OCI-LY3 (cell line): ENCODE measurements at regions not wholly inside any gene's neighbourhood (a gene's known extent, or its start where the extent isn't known, plus 50 kb on each side); places are given as distances from the start of the nearest gene placed in this dataset.

Experiments
- EZH2phosphoT487 ChIP-seq: fragments of 200-600 bp; shearing (Covaris generic); IDR thresholded peaks from 2 replicates; pipeline ENCODE4 v1.6.1; 2018; ENCODE audit warnings: antibody characterized with exemption, mixed run types, low read depth
- TF ChIP-seq, protein P1 (sequence below): fragments of 200-600, 300-600 bp; sonication (generic); IDR thresholded peaks from 2 replicates; pipeline ENCODE4 v1.5.1; 2014; ENCODE audit warnings: antibody characterized with exemption, low read length, low read depth

DNA sequence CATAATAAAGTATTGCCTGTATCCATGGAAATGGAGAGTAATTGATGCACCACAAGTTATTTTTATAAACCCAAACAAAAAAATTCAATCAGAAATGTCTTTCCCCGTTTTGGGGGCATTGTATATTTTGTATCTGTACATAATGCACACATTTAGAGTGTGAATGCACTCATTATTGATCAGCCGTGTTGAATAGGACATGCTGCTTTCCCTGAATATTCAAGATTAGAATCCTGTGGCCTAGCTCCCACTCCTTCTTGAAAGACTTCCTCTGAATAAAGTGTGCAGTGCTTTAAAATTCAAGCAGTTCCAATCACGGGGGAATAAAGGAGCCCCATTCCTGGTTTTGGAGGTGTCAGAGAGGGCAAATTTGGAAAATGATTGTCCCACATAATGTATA, 103.8 kb upstream of the TOX3 start:
- TF ChIP-seq, protein P1, sequence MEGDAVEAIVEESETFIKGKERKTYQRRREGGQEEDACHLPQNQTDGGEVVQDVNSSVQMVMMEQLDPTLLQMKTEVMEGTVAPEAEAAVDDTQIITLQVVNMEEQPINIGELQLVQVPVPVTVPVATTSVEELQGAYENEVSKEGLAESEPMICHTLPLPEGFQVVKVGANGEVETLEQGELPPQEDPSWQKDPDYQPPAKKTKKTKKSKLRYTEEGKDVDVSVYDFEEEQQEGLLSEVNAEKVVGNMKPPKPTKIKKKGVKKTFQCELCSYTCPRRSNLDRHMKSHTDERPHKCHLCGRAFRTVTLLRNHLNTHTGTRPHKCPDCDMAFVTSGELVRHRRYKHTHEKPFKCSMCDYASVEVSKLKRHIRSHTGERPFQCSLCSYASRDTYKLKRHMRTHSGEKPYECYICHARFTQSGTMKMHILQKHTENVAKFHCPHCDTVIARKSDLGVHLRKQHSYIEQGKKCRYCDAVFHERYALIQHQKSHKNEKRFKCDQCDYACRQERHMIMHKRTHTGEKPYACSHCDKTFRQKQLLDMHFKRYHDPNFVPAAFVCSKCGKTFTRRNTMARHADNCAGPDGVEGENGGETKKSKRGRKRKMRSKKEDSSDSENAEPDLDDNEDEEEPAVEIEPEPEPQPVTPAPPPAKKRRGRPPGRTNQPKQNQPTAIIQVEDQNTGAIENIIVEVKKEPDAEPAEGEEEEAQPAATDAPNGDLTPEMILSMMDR, result no peak
- TF ChIP-seq EZH2phosphoT487, result no peak
